ENCODE measurements at regions not wholly inside any gene's neighbourhood (a gene's known extent, or its start where the extent isn't known, plus 50 kb on each side); places are given as distances from the start of the nearest gene placed in this dataset.

DNA sequence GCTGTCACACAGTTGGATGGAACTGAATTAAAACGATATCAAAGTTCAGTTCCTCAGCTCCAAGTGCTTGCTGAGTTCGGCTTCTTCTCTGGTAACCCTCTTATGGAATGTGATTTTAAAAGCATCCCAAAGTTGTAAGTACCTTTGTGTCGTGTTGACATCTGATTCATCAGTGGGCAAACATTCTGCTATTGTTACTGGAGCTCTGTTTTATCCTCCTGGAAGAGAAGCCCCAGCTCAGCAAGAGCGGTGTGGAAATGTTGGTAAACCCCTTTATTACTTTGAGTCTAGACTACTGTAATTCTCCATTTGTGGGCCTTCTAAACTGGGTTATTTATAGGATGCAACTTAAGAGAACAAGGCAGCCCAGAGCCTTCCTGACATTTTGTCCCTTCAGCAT lies 699.3 kb upstream of the WWC1 start:
- 71 to 84% methylated on average over 4 of the region's 4 CpGs for WGBS, 2 donors
- Histone ChIP-seq H3K4me3 (no peak overlapping the region), H3K27me3 (no peaks in the 10 kb centered on the region), H3K4me1 (no peaks in the 10 kb centered on the region), H3K36me3 (no peaks in the 10 kb centered on the region), H3K9me3 (no peaks in the 10 kb centered on the region), H3K27ac (no peak overlapping the region)
- FAIRE-seq (no peak), ATAC-seq (no peak), DNase-seq (no peak)
- TF ChIP-seq CTCF (IDR thresholded peaks at IDR 0.05) = no peak
- intact Hi-C loops (cut with DNase I) = no loop called here

DNA sequence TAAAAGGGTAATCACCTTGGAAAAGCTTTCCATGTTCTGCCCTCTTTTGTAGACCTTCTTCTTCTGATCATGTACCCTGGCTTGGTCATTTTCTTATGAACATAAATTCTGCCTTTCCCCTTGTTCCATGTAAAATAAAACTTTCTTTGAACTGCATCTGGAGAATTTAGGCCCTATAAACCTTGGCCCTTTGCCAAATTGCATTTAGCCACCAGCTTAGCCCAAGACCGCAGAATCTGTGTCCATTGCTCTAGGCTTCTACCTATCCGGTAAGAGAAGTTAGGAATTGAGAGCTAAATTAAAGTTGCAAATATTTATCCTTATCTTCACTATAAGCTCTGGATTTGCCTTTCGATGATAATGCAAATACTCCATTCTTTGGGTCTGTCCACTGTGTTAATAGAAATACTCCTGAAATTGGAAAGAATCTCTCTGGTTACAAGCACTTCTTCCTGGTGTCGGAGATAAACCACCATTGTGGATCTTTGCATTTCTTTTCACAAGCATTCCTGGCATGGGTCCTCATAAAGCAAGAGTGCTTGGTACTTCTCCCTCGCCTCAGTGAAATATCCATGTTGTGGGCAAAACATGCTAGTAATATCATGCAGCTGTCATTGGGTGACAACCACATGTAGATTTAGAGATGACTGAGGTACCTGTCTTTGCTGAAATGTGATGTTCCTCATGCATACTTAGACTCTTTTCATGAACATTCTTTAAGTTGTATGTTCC lies 698.0 kb upstream of the WWC1 start:
- H3K27me3 ChIP-seq = no peaks in the 10 kb centered on the region
- no peaks in the 10 kb centered on the region for H3K4me1 ChIP-seq
- DNase-seq (no peak), ATAC-seq (no peak), FAIRE-seq (no peak)
- no peak overlapping the region for H3K27ac ChIP-seq
- TF ChIP-seq CTCF (IDR thresholded peaks at IDR 0.05) = no peak
- no peaks in the 10 kb centered on the region for H3K9me3 ChIP-seq
- WGBS, 2 donors = 91 to 94% methylated on average over 5 of the region's 5 CpGs
- H3K4me3 ChIP-seq = no peak overlapping the region
- intact Hi-C loops (cut with DNase I) = no loop called here
- H3K36me3 ChIP-seq = no peaks in the 10 kb centered on the region

GRCh38 chr5:167594061-167594435 lies 697.4 kb upstream of the WWC1 start:
- Histone ChIP-seq H3K36me3 (no peaks in the 10 kb centered on the region), H3K27ac (no peak overlapping the region), H3K4me3 (no peak overlapping the region), H3K4me1 (no peaks in the 10 kb centered on the region), H3K9me3 (no peaks in the 10 kb centered on the region), H3K27me3 (no peaks in the 10 kb centered on the region)
- FAIRE-seq = no peak
- ATAC-seq = no peak
- TF ChIP-seq CTCF (IDR thresholded peaks at IDR 0.05) = no peak
- intact Hi-C loops (cut with DNase I) = no loop called here
- no peak for DNase-seq

- no peaks in the 10 kb centered on the region for H3K4me1 ChIP-seq
- FAIRE-seq = no peak
- H3K27me3 ChIP-seq = no peaks in the 10 kb centered on the region
- H3K36me3 ChIP-seq = no peaks in the 10 kb centered on the region
- no peak for ATAC-seq
- intact Hi-C loops (cut with DNase I) = no loop called here
- no peak for DNase-seq
- no peak for TF ChIP-seq CTCF (IDR thresholded peaks at IDR 0.05)
- H3K27ac ChIP-seq = no peak overlapping the region
- 72 to 74% methylated on average over 3 of the region's 3 CpGs for WGBS, 2 donors
- H3K4me3 ChIP-seq = no peak overlapping the region
- H3K9me3 ChIP-seq = no peaks in the 10 kb centered on the region
Observed at GRCh38 chr5:167594750-167595149, 696.7 kb upstream of the WWC1 start.

DNA sequence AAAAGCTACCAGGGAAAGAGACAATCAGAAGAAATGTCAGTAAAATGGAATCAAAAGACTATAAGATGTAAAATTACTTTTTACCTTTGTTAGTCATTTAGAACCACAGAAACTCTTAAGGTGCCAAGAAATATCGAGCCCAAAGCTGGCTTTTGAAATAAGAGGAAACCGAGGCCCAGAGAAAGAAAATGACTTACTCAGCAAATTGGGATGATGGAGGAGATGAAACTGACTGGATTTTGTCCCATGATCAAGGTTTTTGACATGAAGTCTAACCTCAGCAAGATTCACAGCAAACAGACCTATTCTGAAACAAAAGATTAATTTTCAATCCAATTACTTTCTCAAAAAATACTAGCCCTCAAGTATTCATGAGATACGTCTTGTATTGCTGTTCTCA lies 696.2 kb upstream of the WWC1 start:
- intact Hi-C loops (cut with DNase I) = no loop called here
- Histone ChIP-seq H3K36me3 (no peaks in the 10 kb centered on the region), H3K27me3 (no peaks in the 10 kb centered on the region), H3K4me3 (no peak overlapping the region), H3K4me1 (no peaks in the 10 kb centered on the region), H3K27ac (no peak overlapping the region), H3K9me3 (no peaks in the 10 kb centered on the region)
- FAIRE-seq = no peak
- 73 to 81% methylated on average over 3 of the region's 3 CpGs for WGBS, 2 donors
- TF ChIP-seq CTCF (IDR thresholded peaks at IDR 0.05) = no peak
- ATAC-seq = no peak
- DNase-seq = no peak

All from pancreas (tissue), 10 donors.